ENCODE measurements at regions not wholly inside any gene's neighbourhood (a gene's known extent, or its start where the extent isn't known, plus 50 kb on each side); places are given as distances from the start of the nearest gene placed in this dataset.

DNA sequence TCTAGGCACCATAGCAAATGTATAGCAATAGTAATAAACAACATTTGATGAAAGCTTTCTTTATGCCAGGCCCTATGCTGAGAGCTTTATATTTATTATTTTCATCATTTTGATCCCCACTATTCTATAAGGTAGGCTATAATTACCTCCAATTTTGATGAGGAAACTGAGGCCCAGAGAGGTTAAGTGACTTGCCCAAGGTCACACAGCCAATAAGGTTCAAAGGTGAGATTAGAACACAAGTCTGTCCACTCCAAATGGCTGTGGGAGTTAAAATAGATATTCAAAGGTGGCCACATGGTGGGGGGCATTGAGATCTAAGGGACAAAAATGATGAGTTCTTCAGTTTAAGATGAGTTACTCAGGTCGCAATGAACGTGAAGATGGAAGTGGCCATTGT is 269.9 kb downstream of the BMP7 start:
- no peak for ATAC-seq
- Mint-ChIP-seq H3K27ac (no peak overlapping the region), H3K27me3 (peaks cover 10% of the 10 kb centered on the region), H3K4me1 (no peaks in the 10 kb centered on the region), H3K4me3 (no peak overlapping the region), H3K9me3 (peaks cover 0 to 13% of the 10 kb centered on the region in 2 donors)
- DNase-seq = no peak

GRCh38 chr20:56998438-56998837 is 268.0 kb downstream of the BMP7 start:
- Mint-ChIP-seq H3K4me1 (no peaks in the 10 kb centered on the region), H3K27me3 (peaks cover 11% of the 10 kb centered on the region), H3K27ac (no peak overlapping the region), H3K4me3 (no peak overlapping the region), H3K9me3 (peaks cover 0 to 13% of the 10 kb centered on the region in 2 donors)
- no peak for ATAC-seq
- no peak for DNase-seq

DNA sequence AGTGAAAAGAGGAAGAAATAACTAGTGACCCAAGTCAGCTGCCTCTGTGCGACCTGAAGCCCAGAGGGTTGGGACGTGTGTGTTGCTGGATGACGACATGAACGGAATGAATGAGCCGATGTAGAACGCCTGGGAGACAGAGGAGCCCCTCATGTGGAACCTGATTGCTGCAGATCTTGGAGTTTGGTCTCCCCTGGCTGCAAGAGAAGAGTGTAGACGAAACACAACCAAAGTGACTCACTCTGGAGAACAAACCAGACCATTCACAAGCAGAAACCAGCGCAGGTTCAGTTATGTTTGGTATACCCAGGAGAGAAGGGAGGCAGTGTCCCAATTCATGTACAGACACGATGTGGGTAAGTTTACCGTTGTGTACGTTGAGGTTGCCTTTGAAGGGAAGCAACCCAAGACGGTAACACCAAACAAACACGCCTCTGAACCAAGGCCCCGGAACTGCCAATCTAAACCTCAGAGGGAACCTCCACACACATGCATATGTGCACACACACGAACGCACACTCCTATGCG is 265.9 kb downstream of the BMP7 start:
- DNase-seq (no peak), ATAC-seq (no peak)
- Mint-ChIP-seq H3K4me1 (no peaks in the 10 kb centered on the region), H3K27ac (no peak overlapping the region), H3K9me3 (peaks cover 0 to 13% of the 10 kb centered on the region in 2 donors), H3K27me3 (peaks cover 25% of the 10 kb centered on the region), H3K4me3 (no peak overlapping the region)

DNA sequence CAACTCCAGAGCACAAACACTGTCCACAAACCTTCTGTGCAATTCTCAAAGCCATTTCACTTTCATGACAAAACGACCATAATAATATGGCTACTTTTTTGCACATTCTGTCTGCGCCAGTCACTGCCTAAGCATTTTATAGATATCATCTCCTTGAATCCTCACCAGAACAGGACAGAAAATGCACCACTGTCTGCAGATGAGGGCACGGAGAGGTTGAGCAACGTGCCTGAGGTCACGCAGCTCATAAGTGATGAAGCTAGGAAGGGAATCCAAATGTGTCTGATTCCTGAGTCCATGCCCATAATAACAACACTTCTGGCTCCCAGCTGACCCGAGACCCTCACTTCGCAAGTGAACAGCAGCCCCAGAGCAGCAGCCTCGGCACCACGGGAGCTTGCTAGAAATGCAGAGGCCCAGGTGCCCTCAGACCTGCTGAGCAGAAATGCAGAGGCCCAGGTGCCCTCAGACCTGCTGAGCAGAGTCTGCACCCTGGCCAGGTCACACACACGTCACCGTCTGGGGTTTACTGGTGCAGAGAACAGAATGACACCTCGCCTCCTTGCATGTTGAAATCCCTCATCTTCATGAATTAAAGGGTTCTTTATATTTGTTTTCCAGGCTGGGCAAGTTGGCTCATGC is 265.2 kb downstream of the BMP7 start:
- ATAC-seq = no peak
- Mint-ChIP-seq H3K4me3 (no peak overlapping the region), H3K27ac (no peak overlapping the region), H3K9me3 (peaks cover 0 to 13% of the 10 kb centered on the region in 2 donors), H3K27me3 (peaks cover 30% of the 10 kb centered on the region), H3K4me1 (no peaks in the 10 kb centered on the region)
- no peak for DNase-seq

GRCh38 chr20:57002066-57002570 is 264.3 kb downstream of the BMP7 start:
- ATAC-seq (no peak), DNase-seq (no peak)
- H3K27ac Mint-ChIP-seq = no peak overlapping the region
- no peaks in the 10 kb centered on the region for H3K4me1 Mint-ChIP-seq
- H3K27me3 Mint-ChIP-seq = peaks cover 32% of the 10 kb centered on the region
- H3K9me3 Mint-ChIP-seq = peaks cover 0 to 13% of the 10 kb centered on the region in 2 donors
- H3K4me3 Mint-ChIP-seq = no peak overlapping the region

DNA sequence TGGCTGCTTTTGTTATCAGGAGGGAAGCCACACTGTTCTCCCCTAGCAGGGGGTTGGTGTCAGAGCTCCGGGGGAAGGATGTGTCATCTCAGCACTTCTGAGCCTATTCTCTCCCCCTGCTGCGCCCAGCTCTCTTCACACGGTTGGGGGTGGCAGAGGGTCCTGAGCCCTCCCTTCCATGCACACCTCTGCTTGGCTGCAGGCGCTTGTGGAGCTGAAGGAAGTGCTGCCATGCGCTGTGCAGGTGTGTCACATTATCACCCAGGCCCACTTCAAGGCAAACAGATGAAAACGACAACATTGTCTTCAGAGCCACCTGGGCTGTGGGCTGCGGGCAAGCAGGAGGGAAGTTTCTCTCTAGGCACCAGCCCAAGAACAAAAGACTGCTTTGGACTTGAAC is 263.4 kb downstream of the BMP7 start:
- Mint-ChIP-seq H3K4me3 (no peak overlapping the region), H3K27me3 (peaks cover 38% of the 10 kb centered on the region), H3K27ac (no peak overlapping the region), H3K4me1 (no peaks in the 10 kb centered on the region), H3K9me3 (peaks cover 0 to 10% of the 10 kb centered on the region in 2 donors)
- no peak for ATAC-seq
- DNase-seq = no peak

DNA sequence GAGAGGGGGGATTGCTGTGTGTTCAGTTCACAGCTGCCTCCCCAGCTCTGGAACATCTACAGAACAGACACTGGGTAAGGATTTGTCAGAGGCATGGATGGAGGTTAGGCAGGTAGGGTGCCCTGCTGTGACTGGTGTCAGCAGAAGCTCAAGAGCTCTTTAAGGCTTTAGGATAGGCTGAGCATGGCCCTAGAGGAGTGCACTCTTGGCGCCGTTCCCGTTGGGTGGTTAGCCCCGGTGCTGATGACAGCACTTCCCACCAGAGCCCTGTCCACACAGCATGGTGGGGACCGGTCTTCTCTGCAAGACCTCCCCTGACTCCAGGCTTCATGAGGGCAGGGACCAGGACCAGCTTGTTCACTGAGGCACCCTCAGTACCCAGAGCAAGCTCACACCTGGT is 262.0 kb downstream of the BMP7 start:
- H3K27me3 Mint-ChIP-seq = peaks cover 38% of the 10 kb centered on the region
- ATAC-seq (no peak), DNase-seq (no peak)
- H3K4me1 Mint-ChIP-seq = no peaks in the 10 kb centered on the region
- H3K9me3 Mint-ChIP-seq = no peaks in the 10 kb centered on the region
- H3K4me3 Mint-ChIP-seq = no peak overlapping the region
- no peak overlapping the region for H3K27ac Mint-ChIP-seq

- Mint-ChIP-seq H3K4me1 (no peaks in the 10 kb centered on the region), H3K9me3 (no peaks in the 10 kb centered on the region), H3K4me3 (no peak overlapping the region), H3K27ac (no peak overlapping the region), H3K27me3 (peaks cover 46% of the 10 kb centered on the region)
- DNase-seq (no peak), ATAC-seq (no peak)
Measured at GRCh38 chr20:57004951-57005933, 261.2 kb downstream of the BMP7 start.

- ATAC-seq = no peak
- Mint-ChIP-seq H3K27me3 (peaks cover 57% of the 10 kb centered on the region), H3K4me3 (no peak overlapping the region), H3K27ac (no peak overlapping the region), H3K9me3 (no peaks in the 10 kb centered on the region), H3K4me1 (no peaks in the 10 kb centered on the region)
- no peak for DNase-seq
Measured at GRCh38 chr20:57006411-57007170, 259.9 kb downstream of the BMP7 start.

GRCh38 chr20:57007171-57007540 is 259.3 kb downstream of the BMP7 start:
- DNase-seq = no peak
- Mint-ChIP-seq H3K9me3 (no peaks in the 10 kb centered on the region), H3K4me3 (no peak overlapping the region), H3K27ac (no peak overlapping the region), H3K27me3 (peaks cover 59% of the 10 kb centered on the region), H3K4me1 (no peaks in the 10 kb centered on the region)
- ATAC-seq = no peak

GRCh38 chr20:57008217-57008616 is 258.2 kb downstream of the BMP7 start:
- peaks cover 69% of the 10 kb centered on the region for H3K27me3 Mint-ChIP-seq

DNA sequence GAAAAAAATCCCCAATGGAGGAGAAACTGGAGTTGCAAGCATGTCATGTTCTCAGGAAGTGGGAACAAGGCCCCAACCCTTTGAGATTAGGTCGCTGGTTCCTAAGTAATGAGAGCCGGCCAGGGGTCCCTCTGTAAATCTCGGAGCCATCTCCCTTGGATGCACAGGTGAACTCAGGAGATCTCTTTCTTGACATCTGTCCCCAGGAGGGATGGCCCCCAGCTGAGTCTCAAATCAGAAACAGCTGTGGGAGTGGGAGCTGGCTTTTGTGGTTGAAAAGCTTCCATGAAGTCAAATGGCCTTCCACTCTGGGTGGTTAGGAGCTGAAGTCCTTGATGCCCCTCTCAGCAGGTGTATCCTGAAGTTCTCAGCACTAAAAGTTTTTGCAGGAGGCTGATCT is 257.1 kb downstream of the BMP7 start:
- no peaks in the 10 kb centered on the region for H3K9me3 Mint-ChIP-seq
- H3K27me3 Mint-ChIP-seq = peaks cover 73% of the 10 kb centered on the region
- no peak for DNase-seq
- no peak overlapping the region for H3K27ac Mint-ChIP-seq
- no peak for ATAC-seq
- H3K4me3 Mint-ChIP-seq = no peak overlapping the region
- no peaks in the 10 kb centered on the region for H3K4me1 Mint-ChIP-seq

More at GRCh38 chr20:57008217-57008616, 258.2 kb downstream of the BMP7 start:
- ATAC-seq (no peak), DNase-seq (no peak)
- no peaks in the 10 kb centered on the region for H3K4me1 Mint-ChIP-seq
- H3K27ac Mint-ChIP-seq = no peak overlapping the region
- no peak overlapping the region for H3K4me3 Mint-ChIP-seq
- H3K9me3 Mint-ChIP-seq = no peaks in the 10 kb centered on the region

DNA sequence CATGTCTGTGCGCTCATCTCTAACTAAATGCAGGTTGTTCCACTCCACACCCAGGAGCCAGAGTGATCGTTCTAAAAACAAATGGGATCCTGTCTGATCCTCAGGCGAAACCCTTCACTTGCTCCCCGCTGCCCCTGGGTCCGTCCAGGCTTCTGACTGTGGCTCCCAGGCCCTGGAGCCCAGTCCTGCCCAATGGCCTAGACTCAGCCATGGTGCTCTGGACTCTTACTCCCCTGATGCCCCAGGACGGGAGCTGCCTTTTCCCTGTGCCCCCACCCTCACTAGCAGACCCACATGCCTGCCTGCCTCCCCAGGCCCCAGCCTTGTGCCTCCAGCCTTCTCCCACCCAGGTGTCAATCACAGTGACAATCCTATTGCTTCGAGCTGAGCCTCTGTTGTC is 256.7 kb downstream of the BMP7 start:
- Mint-ChIP-seq H3K27ac (no peak overlapping the region), H3K4me3 (no peak overlapping the region), H3K27me3 (peaks cover 76% of the 10 kb centered on the region)

DNA sequence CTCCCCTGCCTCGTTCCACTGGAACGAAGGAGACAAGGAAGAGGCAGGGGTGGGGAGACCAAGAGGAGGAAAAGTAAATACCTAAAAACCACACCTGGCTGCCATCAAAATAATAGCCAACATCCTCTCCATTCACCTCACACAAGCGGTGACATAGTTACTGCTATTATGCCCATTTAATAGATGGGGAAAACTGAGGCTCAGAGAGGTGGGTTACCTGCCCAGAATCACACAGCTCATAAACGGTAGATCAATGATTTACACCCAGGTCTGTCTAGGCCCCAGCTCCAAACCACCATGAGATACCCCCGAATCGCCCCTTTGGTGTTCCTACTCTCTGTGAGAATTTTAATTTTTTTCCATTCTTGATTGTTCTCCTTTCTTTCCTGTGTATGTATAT is 253.8 kb downstream of the BMP7 start:
- H3K4me3 Mint-ChIP-seq = no peak overlapping the region
- DNase-seq (no peak), ATAC-seq (no peak)
- H3K27ac Mint-ChIP-seq = no peak overlapping the region
- H3K9me3 Mint-ChIP-seq = no peaks in the 10 kb centered on the region
- peaks cover 54% of the 10 kb centered on the region for H3K27me3 Mint-ChIP-seq
- H3K4me1 Mint-ChIP-seq = no peaks in the 10 kb centered on the region

More for the DNA sequence above, 256.7 kb downstream of the BMP7 start:
- no peak for DNase-seq
- Mint-ChIP-seq H3K9me3 (no peaks in the 10 kb centered on the region), H3K4me1 (no peaks in the 10 kb centered on the region)
- no peak for ATAC-seq

DNA sequence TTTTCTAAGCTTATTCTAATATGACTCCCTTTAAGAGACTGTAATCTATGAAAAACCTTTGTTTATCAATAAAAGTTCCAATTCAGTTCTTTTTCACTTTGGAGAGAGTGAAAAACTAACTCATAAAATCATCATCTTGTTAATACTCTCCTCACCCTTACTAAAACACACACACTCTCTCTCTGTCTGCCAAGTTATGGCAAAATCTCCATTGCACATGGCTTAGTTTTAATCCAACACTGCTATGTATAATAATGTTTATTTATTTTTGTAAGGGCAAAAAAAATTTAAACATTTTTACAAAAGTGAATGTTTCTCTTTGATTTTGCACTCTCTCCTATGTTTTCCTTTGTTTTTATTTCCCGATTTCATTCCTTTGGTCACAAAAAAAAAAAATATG is 253.2 kb downstream of the BMP7 start:
- H3K27me3 Mint-ChIP-seq = peaks cover 56% of the 10 kb centered on the region
- no peaks in the 10 kb centered on the region for H3K4me1 Mint-ChIP-seq
- H3K9me3 Mint-ChIP-seq = no peaks in the 10 kb centered on the region
- H3K4me3 Mint-ChIP-seq = no peak overlapping the region
- no peak for ATAC-seq
- DNase-seq = no peak
- H3K27ac Mint-ChIP-seq = no peak overlapping the region
